Lower leg skin (tissue), 4 donors: ENCODE measurements at regions not wholly inside any gene's neighbourhood (a gene's known extent, or its start where the extent isn't known, plus 50 kb on each side); places are given as distances from the start of the nearest gene placed in this dataset.
"Not testable (repeated sequence)": the region's sequence is repeated elsewhere in the genome, so short reads cannot be mapped to it uniquely, and the experiment has no call there.

ENCODE experiments used
- DNase-seq, 2 donors: peaks; one replicate each; pipeline ENCODE4 v3.0.0-alpha.2; 2019; ENCODE audit warnings: low spot score in 2 of 2
- H3K4me3 ChIP-seq: fragments of 200-600 bp; sonication (generic); 2 replicates; pipeline ENCODE4 v1.5.1; 2017; ENCODE audit warnings: mild to moderate bottlenecking, low read depth; ENCODE audit not compliant: poor library complexity, severe bottlenecking
- CTCF ChIP-seq, 3 donors: fragments of 450-650 bp; IDR thresholded peaks; one replicate each; pipeline ENCODE4 v1.5.1; 2016; ENCODE audit warnings: antibody characterized with exemption in 3 of 3, mild to moderate bottlenecking in 3 of 3, moderate library complexity in 2 of 3
- POLR2A ChIP-seq, 2 donors: fragments of 450-650 bp; IDR thresholded peaks; one replicate each; pipeline ENCODE4 v1.6.1; 2016 to 2017; ENCODE audit warnings: antibody characterized with exemption in 2 of 2, mild to moderate bottlenecking in 1 of 2, moderate library complexity in 1 of 2
- WGBS, 2 donors: methylation state at CpG; one replicate each; pipeline ENCODE4 v1.1.5; 2018; 5-methylcytosine and 5-hydroxymethylcytosine counted together
- intact Hi-C: fragments of 100-400 bp; cut with DNase I; formaldehyde crosslinking; loops from one replicate; pipeline ENCODE4 v1.15.0; 2023; ENCODE audit warnings: low total_unique reads

GRCh38 chr21:17709266-17709611 is 96.5 kb upstream of the BTG3 start:
- no peak overlapping the region for H3K4me3 ChIP-seq
- intact Hi-C loops: no loop called here
- no peak for DNase-seq
- TF ChIP-seq POLR2A (IDR thresholded peaks at IDR 0.05) (no peak), CTCF (IDR thresholded peaks at IDR 0.05) (no peak)

DNA sequence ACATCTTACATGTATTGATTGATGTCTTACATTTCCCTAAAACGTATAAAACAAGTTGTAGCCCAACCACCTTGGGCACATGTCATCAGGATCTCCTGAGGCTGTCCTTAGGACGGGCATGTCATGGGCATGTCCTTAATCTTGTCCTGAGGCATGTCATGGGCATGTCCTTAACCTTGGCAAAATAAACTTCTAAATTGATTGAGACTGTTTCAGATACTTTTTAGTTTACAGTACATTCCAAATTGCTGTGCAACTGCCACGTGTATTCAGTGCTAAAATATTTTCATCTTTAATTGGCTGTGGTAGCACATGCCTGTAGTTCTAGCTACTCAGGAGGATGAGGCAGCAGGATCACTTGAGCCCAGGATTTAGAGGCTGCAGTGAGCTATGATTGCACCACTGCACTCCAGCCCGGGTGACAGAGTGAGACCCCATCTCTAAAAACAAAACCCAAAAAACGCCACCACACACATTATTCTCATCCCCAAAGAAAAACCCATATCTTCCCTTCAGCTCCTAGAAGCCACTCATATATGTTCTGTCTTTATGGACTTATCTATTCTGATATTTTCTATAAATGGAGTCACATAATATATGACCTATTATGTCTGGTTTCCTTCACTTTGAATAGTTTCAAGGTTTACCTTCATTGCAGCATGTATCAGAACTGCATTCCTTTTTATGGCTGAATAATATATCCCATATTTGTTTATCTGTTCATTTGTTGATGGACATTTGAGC is 96.0 kb upstream of the BTG3 start:
- DNase-seq: no peak
- 44 to 47% methylated on average over 5 of the region's 5 CpGs for WGBS, 2 donors
- TF ChIP-seq POLR2A (IDR thresholded peaks at IDR 0.05) (no peak), CTCF (IDR thresholded peaks at IDR 0.05) (no peak)
- intact Hi-C loops: no loop called here
- no peak overlapping the region for H3K4me3 ChIP-seq

GRCh38 chr21:17699524-17700189 is 87.0 kb upstream of the BTG3 start:
- 77 to 78% methylated on average over 6 of the region's 6 CpGs for WGBS, 2 donors

GRCh38 chr21:17697473-17697872 is 84.8 kb upstream of the BTG3 start:
- TF ChIP-seq POLR2A (IDR thresholded peaks at IDR 0.05) (no peak), CTCF (IDR thresholded peaks at IDR 0.05) (no peak)
- intact Hi-C loops: no loop called here
- no peak for DNase-seq
- H3K4me3 ChIP-seq: no peak overlapping the region

More at GRCh38 chr21:17699524-17700189, 87.0 kb upstream of the BTG3 start:
- no peak overlapping the region for H3K4me3 ChIP-seq
- no peak for DNase-seq
- intact Hi-C loops: no loop called here
- TF ChIP-seq POLR2A (IDR thresholded peaks at IDR 0.05) (no peak), CTCF (IDR thresholded peaks at IDR 0.05) (no peak)

DNA sequence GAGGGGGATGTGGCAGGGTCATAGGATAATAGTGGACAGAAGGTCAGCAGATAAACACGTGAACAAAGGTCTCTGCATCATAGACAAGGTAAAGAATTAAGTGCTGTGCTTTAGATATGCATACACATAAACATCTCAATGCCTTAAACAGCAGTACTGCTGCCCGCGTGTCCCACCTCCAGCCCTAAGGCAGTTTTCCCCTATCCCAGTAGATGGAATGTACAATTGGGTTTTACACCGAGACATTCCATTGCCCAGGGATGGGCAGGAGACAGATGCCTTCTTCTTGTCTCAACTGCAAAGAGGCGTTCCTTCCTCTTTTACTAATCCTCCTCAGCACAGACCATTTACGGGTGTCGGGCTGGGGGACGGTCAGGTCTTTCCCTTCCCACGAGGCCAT is 81.7 kb upstream of the BTG3 start:
- DNase-seq, intact Hi-C loops, H3K4me3 ChIP-seq: not testable (repeated sequence)
- 78 to 94% methylated on average over 9 of the region's 9 CpGs for WGBS, 2 donors

DNA sequence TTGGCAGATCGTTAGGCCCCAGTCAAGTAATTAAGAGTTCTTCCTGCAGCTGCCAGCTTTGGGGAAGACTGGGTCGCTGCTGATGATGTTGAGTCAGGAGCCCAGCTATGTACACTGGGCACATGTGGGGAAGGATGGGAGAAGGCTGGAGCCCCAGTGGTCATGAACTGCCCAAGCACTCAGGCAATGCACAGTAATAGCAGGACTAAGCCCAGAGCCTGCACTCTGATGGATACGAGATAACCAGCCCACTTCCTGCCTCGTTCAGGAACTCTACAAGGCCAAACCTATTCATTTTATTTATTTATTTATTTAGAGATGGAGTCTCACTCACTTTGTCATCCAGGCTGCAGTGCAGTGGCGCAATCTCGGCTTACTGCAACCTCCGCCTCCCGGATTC is 81.1 kb upstream of the BTG3 start:
- peak in 1 of 2 donors; percentile 48 for DNase-seq
- intact Hi-C loops: no loop called here
- WGBS, 2 donors: 67 to 82% methylated on average over 8 of the region's 8 CpGs
- H3K4me3 ChIP-seq: no peak overlapping the region
- TF ChIP-seq POLR2A (IDR thresholded peaks at IDR 0.05) (no peak), CTCF (IDR thresholded peaks at IDR 0.05) (no peak)
